SK-N-SH (cell line): ENCODE measurements at regions not wholly inside any gene's neighbourhood (a gene's known extent, or its start where the extent isn't known, plus 50 kb on each side); places are given as distances from the start of the nearest gene placed in this dataset.

Experiments used
- CTCF ChIA-PET: fragments of 300-600, 350-600 bp; formaldehyde crosslinking; extraction: SDS; loops from one replicate; lab custom pipeline; 2021; lab: Yijun Ruan, JAX
- POLR2A ChIA-PET: fragments of 350-600 bp; sonication (Branson Sonifier 250); formaldehyde crosslinking; extraction: SDS; loops from one replicate; lab custom pipeline; 2020; ENCODE audit warnings: antibody characterized with exemption, inconsistent platforms; lab: Yijun Ruan, JAX
- DNase-seq: peaks from one replicate; pipeline ENCODE4 v3.0.0; 2012
- H2AFZ ChIP-seq: fragments of 200-600 bp; sonication (generic); 2 replicates; pipeline ENCODE4 v1.8.1; 2016; ENCODE audit warnings: antibody characterized with exemption, mild to moderate bottlenecking, low read depth
- H3F3A ChIP-seq: fragments of 200-600 bp; sonication (generic); replicated peaks from 2 replicates; pipeline ENCODE3; 2016; ENCODE audit warnings: antibody characterized with exemption, mild to moderate bottlenecking; ENCODE audit not compliant: insufficient read depth
- H3K27ac ChIP-seq, 2 experiments: fragments of 200-500 bp in 1 of 2; fragments of 200-600 bp in 1 of 2; sonication (Bioruptor generic) in 1 of 2; sonication (generic), shearing (Covaris generic) in 1 of 2; 2 replicates each; pipeline versions ENCODE4 v1.5.1 to v1.6.1; 2014 to 2016; ENCODE audit warnings: low read depth in 2 of 2, inconsistent platforms in 1 of 2, low read length in 1 of 2, mild to moderate bottlenecking in 1 of 2, mixed read lengths in 1 of 2
- H3K27me3 ChIP-seq: fragments of 200-600 bp; sonication (generic), shearing (Covaris generic); 2 replicates; pipeline ENCODE4 v1.6.1; 2016; ENCODE audit warnings: mixed run types; ENCODE audit not compliant: insufficient read depth
- H3K36me3 ChIP-seq, 2 experiments: fragments of 200-500 bp in 1 of 2; fragments of 200-600 bp in 1 of 2; sonication (Bioruptor generic) in 1 of 2; sonication (generic) in 1 of 2; replicated peaks in 1 of 2; 2 replicates each; pipeline versions ENCODE3 to v1.5.1; 2014 to 2016; ENCODE audit warnings: low read length in 1 of 2, mild to moderate bottlenecking in 1 of 2; ENCODE audit not compliant: insufficient read depth in 2 of 2, control insufficient read depth in 1 of 2
- H3K4me1 ChIP-seq, 2 experiments: fragments of 200-500 bp in 1 of 2; fragments of 200-600 bp in 1 of 2; sonication (Bioruptor generic) in 1 of 2; sonication (generic), shearing (Covaris generic) in 1 of 2; 2 replicates each; pipeline versions ENCODE4 v1.5.1 to v1.6.1; 2014 to 2016; ENCODE audit warnings: low read depth in 1 of 2, low read length in 1 of 2, mixed run types in 1 of 2; ENCODE audit not compliant: insufficient read depth in 2 of 2, control insufficient read depth in 1 of 2
- H3K4me2 ChIP-seq: fragments of 200-600 bp; sonication (generic), shearing (Covaris generic); 2 replicates; pipeline ENCODE4 v1.6.1; 2017; ENCODE audit warnings: mixed run types
- H3K4me3 ChIP-seq, 2 experiments: fragments of 200-500 bp in 1 of 2; fragments of 200-600 bp in 1 of 2; sonication (Bioruptor generic) in 1 of 2; sonication (generic), shearing (Covaris generic) in 1 of 2; 2 replicates each; pipeline versions ENCODE4 v1.5.1 to v1.8.1; 2014 to 2016; ENCODE audit warnings: low read depth in 2 of 2, inconsistent platforms in 1 of 2, low read length in 1 of 2, mild to moderate bottlenecking in 1 of 2, mixed read lengths in 1 of 2, moderate library complexity in 1 of 2
- H3K79me2 ChIP-seq: fragments of 200-600 bp; sonication (generic); 2 replicates; pipeline ENCODE4 v1.8.1; 2017; ENCODE audit warnings: mild to moderate bottlenecking; ENCODE audit not compliant: insufficient read depth
- H3K9ac ChIP-seq: fragments of 200-600 bp; sonication (generic); 2 replicates; pipeline ENCODE4 v1.6.1; 2017; ENCODE audit warnings: mixed run types
- H3K9me2 ChIP-seq: fragments of 200-600 bp; sonication (generic); 2 replicates; pipeline ENCODE4 v1.6.1; 2017; ENCODE audit warnings: mixed run types
- H3K9me3 ChIP-seq: fragments of 200-600 bp; sonication (generic); 2 replicates; pipeline ENCODE4 v1.6.1; 2017; ENCODE audit warnings: mixed run types, mild to moderate bottlenecking, moderate library complexity
- H4K20me1 ChIP-seq: fragments of 200-600 bp; sonication (generic); 2 replicates; pipeline ENCODE4 v1.6.1; 2017; ENCODE audit warnings: mild to moderate bottlenecking, mixed run types; ENCODE audit not compliant: insufficient read depth
- CHD2 ChIP-seq: fragments of 150-350 bp; IDR thresholded peaks from 2 replicates; pipeline ENCODE4 v1.6.1; 2018; ENCODE audit warnings: low read length; ENCODE audit not compliant: partially characterized antibody
- ELF1 ChIP-seq: IDR thresholded peaks from 2 replicates; pipeline ENCODE4 v1.4.0; 2012
- EP300 ChIP-seq, 2 experiments: IDR thresholded peaks; 2 replicates each; pipeline versions ENCODE4 v1.4.0 to v1.6.1; 2012; ENCODE audit warnings: borderline replicate concordance in 1 of 2, low read depth in 1 of 2, low read length in 1 of 2
- FOSL2 ChIP-seq: IDR thresholded peaks from 2 replicates; pipeline ENCODE4 v1.4.0; 2012; ENCODE audit warnings: low read depth, mild to moderate bottlenecking, moderate library complexity, borderline replicate concordance
- FOXJ3 ChIP-seq: sonication (generic); formaldehyde crosslinking; IDR thresholded peaks from 2 replicates; pipeline ENCODE4 v1.5.1; 2020; ENCODE audit warnings: mild to moderate bottlenecking, missing genetic modification reagents
- FOXM1 ChIP-seq: IDR thresholded peaks from 2 replicates; pipeline ENCODE4 v1.4.0; 2012; ENCODE audit warnings: low read depth, mild to moderate bottlenecking
- GABPA ChIP-seq: IDR thresholded peaks from 2 replicates; pipeline ENCODE4 v1.4.0; 2012; ENCODE audit warnings: low read depth, mild to moderate bottlenecking
- JUND ChIP-seq: IDR thresholded peaks from 2 replicates; pipeline ENCODE4 v1.4.0; 2012
- MAX ChIP-seq: IDR thresholded peaks from 2 replicates; pipeline ENCODE4 v1.4.0; 2012; ENCODE audit warnings: low read depth
- MEF2A ChIP-seq: IDR thresholded peaks from 2 replicates; pipeline ENCODE4 v1.4.0; 2012; ENCODE audit warnings: low read depth, borderline replicate concordance
- MXI1 ChIP-seq: IDR thresholded peaks from 2 replicates; pipeline ENCODE4 v1.6.1; 2012; ENCODE audit warnings: mild to moderate bottlenecking, low read depth, low read length, improper control_type of control experiment
- POLR2AphosphoS5 ChIP-seq: IDR thresholded peaks from 2 replicates; pipeline ENCODE4 v1.6.1; 2012; ENCODE audit warnings: low read depth, low read length
- RAD21 ChIP-seq: IDR thresholded peaks from 2 replicates; pipeline ENCODE4 v1.6.1; 2012; ENCODE audit warnings: mild to moderate bottlenecking, low read length
- RXRA ChIP-seq: IDR thresholded peaks from 2 replicates; pipeline ENCODE4 v1.4.0; 2012; ENCODE audit warnings: low read depth, mild to moderate bottlenecking, borderline replicate concordance
- SIN3A ChIP-seq: IDR thresholded peaks from 2 replicates; pipeline ENCODE4 v1.6.1; 2012; ENCODE audit warnings: low read depth, mild to moderate bottlenecking, low read length, moderate library complexity, borderline replicate concordance
- SMC3 ChIP-seq: IDR thresholded peaks from 2 replicates; pipeline ENCODE4 v1.6.1; 2012; ENCODE audit warnings: low read depth, low read length, improper control_type of control experiment
- TAF1 ChIP-seq: IDR thresholded peaks from 2 replicates; pipeline ENCODE4 v1.6.1; 2012; ENCODE audit warnings: low read depth, mild to moderate bottlenecking, low read length, moderate library complexity, borderline replicate concordance
- USF1 ChIP-seq: IDR thresholded peaks from 2 replicates; pipeline ENCODE4 v1.4.0; 2012; ENCODE audit warnings: low read depth, borderline replicate concordance
- WGBS: methylation state at CpG from one replicate; pipeline ENCODE4 v1.1.6; 2017; ENCODE audit warnings: low lambda C conversion rate; 5-methylcytosine and 5-hydroxymethylcytosine counted together
- TF ChIP-seq, protein P1 (sequence below): IDR thresholded peaks from 2 replicates; pipeline ENCODE4 v1.6.1; 2012; ENCODE audit warnings: mild to moderate bottlenecking, low read depth, low read length, moderate library complexity
- TF ChIP-seq, protein P2 (sequence below): fragments of 150-350 bp; IDR thresholded peaks from 2 replicates; pipeline ENCODE4 v1.6.1; 2016; ENCODE audit warnings: mild to moderate bottlenecking, low read depth, low read length

- ChIA-PET CTCF (no interaction called here), POLR2A (no interaction called here)
- no peak overlapping the region for H3K9ac ChIP-seq
- no peaks in the 10 kb centered on the region for H3K79me2 ChIP-seq
- H3K27ac ChIP-seq = no peak overlapping the region
- H3K4me2 ChIP-seq = no peak overlapping the region
- 1% methylated on average over 2 of the region's 2 CpGs for WGBS
- no peaks in the 10 kb centered on the region for H3K36me3 ChIP-seq
- no peaks in the 10 kb centered on the region for H3F3A ChIP-seq
- no peak for TF ChIP-seq MXI1
- TF ChIP-seq MEF2A = no peak
- TF ChIP-seq RXRA = no peak
- no peak for TF ChIP-seq GABPA
- TF ChIP-seq ELF1 = no peak
- no peak for TF ChIP-seq TAF1
- no peak for TF ChIP-seq EP300 (IDR thresholded peaks at IDR 0.05; ENCODE audit: borderline replicate concordance in 1 of 2, low read depth in 1 of 2, low read length in 1 of 2)
- no peak overlapping the region for H2AFZ ChIP-seq
- no peaks in the 10 kb centered on the region for H4K20me1 ChIP-seq
- H3K9me2 ChIP-seq = no peaks in the 10 kb centered on the region
- DNase-seq = no peak
- H3K4me1 ChIP-seq = no peaks in the 10 kb centered on the region
- no peaks in the 10 kb centered on the region for H3K9me3 ChIP-seq
- H3K27me3 ChIP-seq = no peaks in the 10 kb centered on the region
- H3K4me3 ChIP-seq = no peak overlapping the region
Observed at GRCh38 chr4:44817930-44818329, 91.6 kb upstream of the GNPDA2 start.

GRCh38 chr4:44806071-44806470, 79.7 kb upstream of the GNPDA2 start:
- Histone ChIP-seq H3F3A (no peaks in the 10 kb centered on the region), H3K36me3 (no peaks in the 10 kb centered on the region), H3K9me3 (no peaks in the 10 kb centered on the region), H2AFZ (no peak overlapping the region), H3K27ac (no peak overlapping the region), H3K4me3 (no peak overlapping the region; a peak in 1 of 4 replicates), H3K4me1 (no peaks in the 10 kb centered on the region), H3K9ac (no peak overlapping the region), H3K79me2 (no peaks in the 10 kb centered on the region), H4K20me1 (no peaks in the 10 kb centered on the region), H3K27me3 (no peaks in the 10 kb centered on the region), H3K9me2 (no peaks in the 10 kb centered on the region), H3K4me2 (no peak overlapping the region)
- POLR2A ChIA-PET = no interaction called here
- whole genome bisulfite sequencing = 14% methylated on average over 2 of the region's 2 CpGs
- TF ChIP-seq TAF1 (no peak), CHD2 (no peak), SMC3 (no peak), FOSL2 (no peak), SIN3A (no peak), RXRA (no peak), GABPA (no peak), POLR2AphosphoS5 (no peak), USF1 (no peak), FOXJ3 (CRISPR knock-in tag) (no peak), MEF2A (no peak), RAD21 (no peak), MXI1 (no peak), FOXM1 (no peak), MAX (no peak), JUND (no peak)
- TF ChIP-seq, protein P1, sequence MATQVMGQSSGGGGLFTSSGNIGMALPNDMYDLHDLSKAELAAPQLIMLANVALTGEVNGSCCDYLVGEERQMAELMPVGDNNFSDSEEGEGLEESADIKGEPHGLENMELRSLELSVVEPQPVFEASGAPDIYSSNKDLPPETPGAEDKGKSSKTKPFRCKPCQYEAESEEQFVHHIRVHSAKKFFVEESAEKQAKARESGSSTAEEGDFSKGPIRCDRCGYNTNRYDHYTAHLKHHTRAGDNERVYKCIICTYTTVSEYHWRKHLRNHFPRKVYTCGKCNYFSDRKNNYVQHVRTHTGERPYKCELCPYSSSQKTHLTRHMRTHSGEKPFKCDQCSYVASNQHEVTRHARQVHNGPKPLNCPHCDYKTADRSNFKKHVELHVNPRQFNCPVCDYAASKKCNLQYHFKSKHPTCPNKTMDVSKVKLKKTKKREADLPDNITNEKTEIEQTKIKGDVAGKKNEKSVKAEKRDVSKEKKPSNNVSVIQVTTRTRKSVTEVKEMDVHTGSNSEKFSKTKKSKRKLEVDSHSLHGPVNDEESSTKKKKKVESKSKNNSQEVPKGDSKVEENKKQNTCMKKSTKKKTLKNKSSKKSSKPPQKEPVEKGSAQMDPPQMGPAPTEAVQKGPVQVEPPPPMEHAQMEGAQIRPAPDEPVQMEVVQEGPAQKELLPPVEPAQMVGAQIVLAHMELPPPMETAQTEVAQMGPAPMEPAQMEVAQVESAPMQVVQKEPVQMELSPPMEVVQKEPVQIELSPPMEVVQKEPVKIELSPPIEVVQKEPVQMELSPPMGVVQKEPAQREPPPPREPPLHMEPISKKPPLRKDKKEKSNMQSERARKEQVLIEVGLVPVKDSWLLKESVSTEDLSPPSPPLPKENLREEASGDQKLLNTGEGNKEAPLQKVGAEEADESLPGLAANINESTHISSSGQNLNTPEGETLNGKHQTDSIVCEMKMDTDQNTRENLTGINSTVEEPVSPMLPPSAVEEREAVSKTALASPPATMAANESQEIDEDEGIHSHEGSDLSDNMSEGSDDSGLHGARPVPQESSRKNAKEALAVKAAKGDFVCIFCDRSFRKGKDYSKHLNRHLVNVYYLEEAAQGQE = no peak
- TF ChIP-seq, protein P2, sequence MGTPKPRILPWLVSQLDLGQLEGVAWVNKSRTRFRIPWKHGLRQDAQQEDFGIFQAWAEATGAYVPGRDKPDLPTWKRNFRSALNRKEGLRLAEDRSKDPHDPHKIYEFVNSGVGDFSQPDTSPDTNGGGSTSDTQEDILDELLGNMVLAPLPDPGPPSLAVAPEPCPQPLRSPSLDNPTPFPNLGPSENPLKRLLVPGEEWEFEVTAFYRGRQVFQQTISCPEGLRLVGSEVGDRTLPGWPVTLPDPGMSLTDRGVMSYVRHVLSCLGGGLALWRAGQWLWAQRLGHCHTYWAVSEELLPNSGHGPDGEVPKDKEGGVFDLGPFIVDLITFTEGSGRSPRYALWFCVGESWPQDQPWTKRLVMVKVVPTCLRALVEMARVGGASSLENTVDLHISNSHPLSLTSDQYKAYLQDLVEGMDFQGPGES = no peak
- CTCF ChIA-PET = no interaction called here
- DNase-seq = no peak
